Esophagus squamous epithelium (tissue), 4 donors: ENCODE measurements at regions not wholly inside any gene's neighbourhood (a gene's known extent, or its start where the extent isn't known, plus 50 kb on each side); places are given as distances from the start of the nearest gene placed in this dataset.
"Not testable (repeated sequence)": the region's sequence is repeated elsewhere in the genome, so short reads cannot be mapped to it uniquely, and the experiment has no call there.

ENCODE experiments used
- POLR2A ChIP-seq, 4 donors: fragments of 450-650 bp; IDR thresholded peaks; one replicate each; pipeline ENCODE4 v1.6.1; 2017; ENCODE audit warnings: antibody characterized with exemption in 4 of 4, mild to moderate bottlenecking in 4 of 4, moderate library complexity in 3 of 4
- TF ChIP-seq, protein P1 (sequence below), 6 experiments: fragments of 450-650 bp in 4 of 6; fragments of 200-600 bp in 2 of 6; sonication (generic) in 2 of 6; IDR thresholded peaks; one replicate each; pipeline ENCODE4 v1.5.1; 2016 to 2019; ENCODE audit warnings: antibody characterized with exemption in 6 of 6, mild to moderate bottlenecking in 4 of 6, moderate library complexity in 4 of 6

DNA sequence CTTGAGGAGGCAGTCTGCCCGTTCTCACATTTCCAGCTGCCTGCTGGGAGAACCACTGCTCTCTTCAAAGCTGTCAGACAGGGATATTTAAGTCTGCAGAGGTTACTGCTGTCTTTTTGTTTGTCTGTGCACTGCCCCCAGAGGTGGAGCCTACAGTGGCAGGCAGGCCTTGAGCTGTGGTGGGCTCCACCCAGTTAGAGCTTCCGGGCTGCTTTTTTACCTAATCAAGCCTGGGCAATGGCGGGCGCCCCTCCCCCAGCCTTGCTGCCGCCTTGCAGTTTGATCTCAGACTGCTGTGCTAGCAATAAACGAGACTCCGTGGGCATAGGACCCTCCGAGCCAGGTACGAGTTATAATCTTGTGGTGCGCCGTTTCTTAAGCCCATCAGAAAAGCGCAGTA, 414.6 kb upstream of the GRIN3A start:
- TF ChIP-seq, protein P1, sequence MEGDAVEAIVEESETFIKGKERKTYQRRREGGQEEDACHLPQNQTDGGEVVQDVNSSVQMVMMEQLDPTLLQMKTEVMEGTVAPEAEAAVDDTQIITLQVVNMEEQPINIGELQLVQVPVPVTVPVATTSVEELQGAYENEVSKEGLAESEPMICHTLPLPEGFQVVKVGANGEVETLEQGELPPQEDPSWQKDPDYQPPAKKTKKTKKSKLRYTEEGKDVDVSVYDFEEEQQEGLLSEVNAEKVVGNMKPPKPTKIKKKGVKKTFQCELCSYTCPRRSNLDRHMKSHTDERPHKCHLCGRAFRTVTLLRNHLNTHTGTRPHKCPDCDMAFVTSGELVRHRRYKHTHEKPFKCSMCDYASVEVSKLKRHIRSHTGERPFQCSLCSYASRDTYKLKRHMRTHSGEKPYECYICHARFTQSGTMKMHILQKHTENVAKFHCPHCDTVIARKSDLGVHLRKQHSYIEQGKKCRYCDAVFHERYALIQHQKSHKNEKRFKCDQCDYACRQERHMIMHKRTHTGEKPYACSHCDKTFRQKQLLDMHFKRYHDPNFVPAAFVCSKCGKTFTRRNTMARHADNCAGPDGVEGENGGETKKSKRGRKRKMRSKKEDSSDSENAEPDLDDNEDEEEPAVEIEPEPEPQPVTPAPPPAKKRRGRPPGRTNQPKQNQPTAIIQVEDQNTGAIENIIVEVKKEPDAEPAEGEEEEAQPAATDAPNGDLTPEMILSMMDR (IDR thresholded peaks at IDR 0.05): not testable (repeated sequence)
- TF ChIP-seq POLR2A (IDR thresholded peaks at IDR 0.05): not testable (repeated sequence)
